Ishikawa (cell line): ENCODE measurements at regions not wholly inside any gene's neighbourhood (a gene's known extent, or its start where the extent isn't known, plus 50 kb on each side); places are given as distances from the start of the nearest gene placed in this dataset.

Source experiments
- CEBPB ChIP-seq: IDR thresholded peaks from 2 replicates; pipeline ENCODE4 v1.6.1; 2012
- CREB1 ChIP-seq: IDR thresholded peaks from 2 replicates; pipeline ENCODE4 v1.6.1; 2012; ENCODE audit warnings: low read depth
- EGR1 ChIP-seq: IDR thresholded peaks from 2 replicates; pipeline ENCODE4 v1.6.1; 2012
- EP300 ChIP-seq: IDR thresholded peaks from 2 replicates; pipeline ENCODE4 v1.6.1; 2012; ENCODE audit warnings: borderline replicate concordance
- FOXM1 ChIP-seq: IDR thresholded peaks from 2 replicates; pipeline ENCODE4 v1.6.1; 2012; ENCODE audit warnings: low read depth, borderline replicate concordance
- NFIC ChIP-seq: IDR thresholded peaks from 2 replicates; pipeline ENCODE4 v1.6.1; 2012
- RAD21 ChIP-seq: IDR thresholded peaks from 2 replicates; pipeline ENCODE4 v1.6.1; 2012; ENCODE audit warnings: low read depth
- TAF1 ChIP-seq: IDR thresholded peaks from 2 replicates; pipeline ENCODE4 v1.6.1; 2012; ENCODE audit warnings: low read depth, mild to moderate bottlenecking
- TCF12 ChIP-seq: IDR thresholded peaks from 2 replicates; pipeline ENCODE4 v1.6.1; 2012; ENCODE audit warnings: low read depth
- TEAD4 ChIP-seq: IDR thresholded peaks from 2 replicates; pipeline ENCODE4 v1.6.1; 2012
- YY1 ChIP-seq: IDR thresholded peaks from 2 replicates; pipeline ENCODE4 v1.6.1; 2012; ENCODE audit warnings: low read depth
- ZBTB7A ChIP-seq: IDR thresholded peaks from 2 replicates; pipeline ENCODE4 v1.6.1; 2012; ENCODE audit warnings: low read depth
- TF ChIP-seq, protein P1 (sequence below): IDR thresholded peaks from 2 replicates; pipeline ENCODE4 v1.6.1; 2012
- TF ChIP-seq, protein P2 (sequence below): IDR thresholded peaks from 2 replicates; pipeline ENCODE4 v1.6.1; 2012
- TF ChIP-seq, protein P3 (sequence below): IDR thresholded peaks from 2 replicates; pipeline ENCODE4 v1.6.1; 2012; ENCODE audit warnings: low read depth, mild to moderate bottlenecking

DNA sequence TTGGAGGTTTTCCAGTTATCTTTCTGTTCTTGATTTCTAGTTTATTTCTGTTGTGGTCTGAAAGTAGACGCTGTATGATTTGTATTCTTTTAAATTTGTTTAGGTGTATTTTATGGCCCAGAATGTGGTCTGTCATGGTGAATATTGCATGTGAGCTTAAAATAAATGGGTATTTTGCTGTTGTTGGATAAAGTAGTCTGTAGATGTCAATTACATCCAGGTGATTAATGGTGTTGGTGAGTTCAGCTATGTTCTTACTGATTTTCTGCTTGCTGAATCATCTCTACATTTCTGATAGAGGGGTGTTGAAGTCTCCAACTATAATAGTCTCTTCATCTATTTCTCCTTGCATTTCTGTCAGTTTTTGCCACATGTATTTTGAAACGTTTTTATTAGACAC is 383.3 kb upstream of the SGO1 start:
- TF ChIP-seq CEBPB, result no peak
- no peak for TF ChIP-seq EP300
- TF ChIP-seq TAF1, result no peak
- no peak for TF ChIP-seq YY1
- TF ChIP-seq NFIC, result no peak
- no peak for TF ChIP-seq EGR1
- no peak for TF ChIP-seq TCF12
- TF ChIP-seq, protein P1, sequence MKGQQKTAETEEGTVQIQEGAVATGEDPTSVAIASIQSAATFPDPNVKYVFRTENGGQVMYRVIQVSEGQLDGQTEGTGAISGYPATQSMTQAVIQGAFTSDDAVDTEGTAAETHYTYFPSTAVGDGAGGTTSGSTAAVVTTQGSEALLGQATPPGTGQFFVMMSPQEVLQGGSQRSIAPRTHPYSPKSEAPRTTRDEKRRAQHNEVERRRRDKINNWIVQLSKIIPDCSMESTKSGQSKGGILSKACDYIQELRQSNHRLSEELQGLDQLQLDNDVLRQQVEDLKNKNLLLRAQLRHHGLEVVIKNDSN, result no peak
- no peak for TF ChIP-seq RAD21
- TF ChIP-seq, protein P2, sequence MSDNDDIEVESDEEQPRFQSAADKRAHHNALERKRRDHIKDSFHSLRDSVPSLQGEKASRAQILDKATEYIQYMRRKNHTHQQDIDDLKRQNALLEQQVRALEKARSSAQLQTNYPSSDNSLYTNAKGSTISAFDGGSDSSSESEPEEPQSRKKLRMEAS, result no peak
- no peak for TF ChIP-seq ZBTB7A
- no peak for TF ChIP-seq FOXM1
- no peak for TF ChIP-seq TEAD4
- TF ChIP-seq CREB1, result no peak
- TF ChIP-seq, protein P3, sequence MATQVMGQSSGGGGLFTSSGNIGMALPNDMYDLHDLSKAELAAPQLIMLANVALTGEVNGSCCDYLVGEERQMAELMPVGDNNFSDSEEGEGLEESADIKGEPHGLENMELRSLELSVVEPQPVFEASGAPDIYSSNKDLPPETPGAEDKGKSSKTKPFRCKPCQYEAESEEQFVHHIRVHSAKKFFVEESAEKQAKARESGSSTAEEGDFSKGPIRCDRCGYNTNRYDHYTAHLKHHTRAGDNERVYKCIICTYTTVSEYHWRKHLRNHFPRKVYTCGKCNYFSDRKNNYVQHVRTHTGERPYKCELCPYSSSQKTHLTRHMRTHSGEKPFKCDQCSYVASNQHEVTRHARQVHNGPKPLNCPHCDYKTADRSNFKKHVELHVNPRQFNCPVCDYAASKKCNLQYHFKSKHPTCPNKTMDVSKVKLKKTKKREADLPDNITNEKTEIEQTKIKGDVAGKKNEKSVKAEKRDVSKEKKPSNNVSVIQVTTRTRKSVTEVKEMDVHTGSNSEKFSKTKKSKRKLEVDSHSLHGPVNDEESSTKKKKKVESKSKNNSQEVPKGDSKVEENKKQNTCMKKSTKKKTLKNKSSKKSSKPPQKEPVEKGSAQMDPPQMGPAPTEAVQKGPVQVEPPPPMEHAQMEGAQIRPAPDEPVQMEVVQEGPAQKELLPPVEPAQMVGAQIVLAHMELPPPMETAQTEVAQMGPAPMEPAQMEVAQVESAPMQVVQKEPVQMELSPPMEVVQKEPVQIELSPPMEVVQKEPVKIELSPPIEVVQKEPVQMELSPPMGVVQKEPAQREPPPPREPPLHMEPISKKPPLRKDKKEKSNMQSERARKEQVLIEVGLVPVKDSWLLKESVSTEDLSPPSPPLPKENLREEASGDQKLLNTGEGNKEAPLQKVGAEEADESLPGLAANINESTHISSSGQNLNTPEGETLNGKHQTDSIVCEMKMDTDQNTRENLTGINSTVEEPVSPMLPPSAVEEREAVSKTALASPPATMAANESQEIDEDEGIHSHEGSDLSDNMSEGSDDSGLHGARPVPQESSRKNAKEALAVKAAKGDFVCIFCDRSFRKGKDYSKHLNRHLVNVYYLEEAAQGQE, result no peak

DNA sequence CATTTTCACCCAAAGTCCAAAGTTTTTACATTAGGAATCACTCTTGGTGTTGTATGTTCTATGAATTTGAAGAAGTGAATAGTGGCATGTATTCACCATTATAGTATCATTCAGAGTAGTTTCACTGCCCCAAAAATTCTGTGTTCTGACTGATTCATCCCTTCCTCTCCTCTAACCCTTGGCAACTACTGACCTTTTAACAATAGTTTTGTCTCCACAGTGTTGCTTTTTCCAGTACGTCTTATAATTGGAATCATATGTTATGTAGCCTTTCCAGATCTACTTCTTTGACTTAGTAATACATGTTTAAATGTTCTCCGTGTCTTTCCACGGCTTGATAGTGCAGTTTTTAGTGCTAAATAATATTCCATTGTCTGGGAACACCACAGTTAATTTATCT is 379.0 kb upstream of the SGO1 start:
- TF ChIP-seq, protein P2, result no peak
- TF ChIP-seq, protein P1, result no peak
- TF ChIP-seq TCF12, result no peak
- no peak for TF ChIP-seq TAF1
- no peak for TF ChIP-seq FOXM1
- no peak for TF ChIP-seq CEBPB
- TF ChIP-seq ZBTB7A, result no peak
- no peak for TF ChIP-seq RAD21
- no peak for TF ChIP-seq YY1
- no peak for TF ChIP-seq TEAD4
- TF ChIP-seq, protein P3, result no peak

DNA sequence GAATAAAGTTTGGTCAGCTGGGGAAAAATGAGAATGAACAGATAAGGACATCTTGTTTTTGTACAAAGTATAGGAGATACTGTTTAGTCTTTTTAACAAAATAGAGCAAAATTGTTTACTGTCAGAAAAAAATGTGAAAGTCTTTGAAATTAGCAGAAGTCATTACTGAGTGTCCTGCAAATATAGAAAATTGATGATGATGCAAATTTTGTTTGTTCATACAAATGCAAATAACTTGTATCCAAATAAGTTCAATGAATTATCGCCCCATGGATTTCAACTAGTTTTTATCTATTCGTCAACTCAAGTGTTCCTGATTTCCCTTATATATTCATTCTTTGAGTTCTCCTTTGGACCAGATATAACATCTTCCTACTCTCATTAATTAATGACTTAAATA is 378.0 kb upstream of the SGO1 start:
- TF ChIP-seq NFIC (no peak), TEAD4 (no peak)

DNA sequence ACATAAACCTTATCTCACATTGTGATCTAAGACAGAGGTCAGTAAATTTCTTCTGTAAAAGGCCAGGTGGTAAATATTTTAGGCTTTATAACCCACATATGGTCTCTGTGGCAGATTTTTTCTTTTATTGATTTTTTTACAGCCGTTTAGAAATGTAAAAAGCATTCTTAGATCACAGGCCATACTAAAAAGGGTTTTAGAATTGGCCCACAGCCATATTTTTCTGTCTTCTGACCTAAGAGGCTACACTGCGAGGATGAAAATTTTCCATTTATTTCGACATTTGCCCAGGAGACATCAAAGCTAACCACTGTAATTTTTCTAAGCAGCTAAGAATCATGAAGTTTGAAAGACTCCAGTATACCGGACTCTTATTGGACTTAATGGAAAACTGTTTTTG is 377.2 kb upstream of the SGO1 start:
- TF ChIP-seq TEAD4 (no peak), NFIC (no peak), CREB1 (no peak), EP300 (no peak)
- TF ChIP-seq, protein P1, result no peak
- TF ChIP-seq, protein P3, result no peak

DNA sequence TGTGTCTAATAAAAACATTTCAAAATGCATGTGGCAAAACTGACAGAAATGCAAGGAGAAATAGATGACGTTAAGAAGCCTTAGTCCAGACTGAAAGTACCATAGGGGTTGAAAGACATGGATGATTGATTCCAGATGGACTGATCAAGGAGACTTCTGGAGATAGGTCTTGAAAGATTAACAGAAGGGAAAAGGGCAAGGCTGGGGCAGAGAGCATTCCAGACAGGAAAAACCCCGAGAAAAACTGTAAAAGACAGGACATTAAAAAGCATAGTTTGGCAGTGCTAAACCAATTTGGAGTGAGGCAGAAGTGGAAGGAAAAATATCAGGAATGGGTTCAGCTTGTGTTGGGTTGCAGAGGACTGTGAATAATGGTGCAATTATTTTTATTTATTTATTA is 375.2 kb upstream of the SGO1 start:
- TF ChIP-seq, protein P2, result no peak
- no peak for TF ChIP-seq TCF12
- TF ChIP-seq EGR1, result no peak
- no peak for TF ChIP-seq TAF1
- TF ChIP-seq, protein P1, result no peak
- no peak for TF ChIP-seq NFIC
- TF ChIP-seq YY1, result no peak
- no peak for TF ChIP-seq CEBPB
- TF ChIP-seq FOXM1, result no peak
- TF ChIP-seq ZBTB7A, result no peak
